CD4-positive, alpha-beta T cell treated with Interleukin-12 subunit alpha and Interleukin-12 subunit beta, for 1 hour (primary cell): ENCODE measurements at regions not wholly inside any gene's neighbourhood (a gene's known extent, or its start where the extent isn't known, plus 50 kb on each side); places are given as distances from the start of the nearest gene placed in this dataset.

ENCODE experiments used
- DNase-seq: peaks from one replicate; pipeline ENCODE4 v3.0.0-alpha.2; 2020

GRCh38 chr1:111556325-111557037 is 53.0 kb upstream of the ADORA3 start:
- DNase-seq: peak; percentile 14

GRCh38 chr1:111559736-111560279 is 56.4 kb upstream of the ADORA3 start:
- DNase-seq: no peak

DNA sequence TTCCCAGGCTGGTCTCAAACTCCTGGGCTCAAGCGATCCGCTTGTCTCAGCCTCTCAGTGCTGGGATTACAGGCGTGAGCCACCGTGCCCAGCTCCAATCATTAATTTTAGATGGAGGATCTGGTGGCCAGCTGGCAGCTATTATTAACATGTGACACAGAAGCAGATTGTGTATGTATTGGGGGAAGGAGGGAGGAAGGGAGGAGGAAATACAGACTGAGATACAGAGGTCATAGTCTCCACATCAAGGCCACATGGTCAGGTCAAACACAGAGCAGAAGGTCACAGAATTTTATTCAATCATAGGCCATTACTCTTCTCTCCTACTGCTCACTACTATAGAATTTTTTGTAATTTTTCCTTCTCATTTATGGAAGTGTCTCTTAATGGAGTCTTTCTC is 57.9 kb upstream of the ADORA3 start:
- DNase-seq: no peak

DNA sequence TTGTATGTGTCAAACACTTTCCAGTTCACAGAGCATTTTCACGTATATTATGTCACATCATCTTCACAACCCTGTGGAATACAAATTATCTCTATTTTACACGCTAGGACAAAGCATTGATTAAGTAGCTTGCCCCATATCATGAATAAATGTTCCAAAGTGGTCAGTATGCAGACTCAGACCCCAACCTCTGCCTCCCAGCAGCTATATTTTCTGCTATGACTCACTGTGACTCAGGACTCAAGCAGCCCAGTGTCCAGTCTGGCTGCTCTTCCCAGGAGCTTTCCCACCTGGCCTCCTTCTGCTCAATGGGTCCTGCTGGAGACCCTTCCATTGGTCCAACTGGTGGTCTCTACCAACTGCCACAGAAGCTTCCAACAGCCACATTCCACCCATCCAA is 56.0 kb upstream of the RAP1A start:
- DNase-seq: no peak

DNA sequence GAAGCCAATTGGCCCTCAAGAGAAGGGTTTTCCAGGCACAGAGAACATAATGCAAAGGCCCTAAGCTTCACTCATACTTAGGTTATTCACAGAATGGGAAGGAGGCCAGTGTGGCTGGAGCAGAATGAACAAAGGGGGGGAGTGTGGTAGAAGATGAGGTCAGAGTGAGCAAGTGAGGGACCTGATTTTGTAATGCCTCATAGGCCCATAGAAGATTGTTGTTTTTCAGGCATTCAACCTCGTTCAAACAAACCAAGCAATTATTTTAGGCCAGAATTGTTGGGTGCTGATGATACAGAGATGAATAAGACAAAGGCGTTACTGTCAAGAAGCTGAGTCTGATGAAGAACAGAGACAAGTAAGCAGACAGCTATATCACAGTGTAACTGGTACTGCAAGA is 54.5 kb upstream of the RAP1A start:
- no peak for DNase-seq

DNA sequence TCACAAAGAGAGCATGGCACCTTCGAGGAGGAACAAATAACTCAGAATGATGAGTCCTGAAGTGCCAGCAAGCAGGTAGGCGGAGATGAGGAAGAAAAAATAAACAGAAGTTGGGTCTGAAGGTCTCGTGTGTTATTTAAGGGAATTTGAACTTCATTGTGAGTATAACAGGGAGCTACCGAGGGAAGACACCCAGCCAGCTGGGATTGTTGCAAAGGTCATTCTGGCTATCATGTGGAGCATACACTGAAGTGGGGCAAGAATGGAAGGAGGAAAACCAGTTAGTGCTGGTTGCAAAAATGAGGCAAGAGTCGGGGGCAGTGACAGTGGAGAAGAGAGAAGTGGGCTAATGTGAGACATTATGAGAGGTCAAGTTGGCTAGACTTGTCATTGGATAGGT is 53.6 kb upstream of the RAP1A start:
- DNase-seq: no peak

DNA sequence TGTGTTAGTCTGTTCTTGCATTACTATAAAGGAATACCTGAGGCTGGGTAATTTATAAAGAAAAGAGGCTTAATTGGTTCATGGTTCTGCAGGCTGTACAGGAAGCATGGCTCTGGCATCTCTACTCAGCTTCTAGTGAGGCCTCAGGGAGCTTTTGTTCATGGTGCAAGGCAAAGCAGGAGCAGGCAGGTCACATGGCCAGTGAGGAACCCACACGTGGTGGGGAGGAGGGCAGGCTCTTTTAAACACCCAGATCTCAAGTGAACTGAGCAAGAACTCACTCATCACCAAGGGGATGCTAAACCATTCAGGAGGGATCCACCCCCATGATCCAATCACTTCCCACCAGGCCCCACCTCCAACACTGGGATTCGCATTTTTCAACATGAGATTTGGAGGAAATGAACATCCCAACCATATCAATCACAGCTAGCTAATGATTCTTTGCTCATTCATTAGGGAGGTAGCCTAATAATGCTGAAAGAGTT is 51.4 kb upstream of the RAP1A start:
- no peak for DNase-seq
